Testis (tissue), 2 donors: ENCODE measurements at regions not wholly inside any gene's neighbourhood (a gene's known extent, or its start where the extent isn't known, plus 50 kb on each side); places are given as distances from the start of the nearest gene placed in this dataset.

Experiments
- POLR2A ChIP-seq: fragments of 450-650 bp; IDR thresholded peaks from one replicate; pipeline ENCODE4 v1.6.1; 2017; ENCODE audit warnings: antibody characterized with exemption, mild to moderate bottlenecking, moderate library complexity
- TF ChIP-seq, protein P1 (sequence below), 3 experiments: fragments of 450-650 bp in 2 of 3; fragments of 200-600 bp in 1 of 3; sonication (generic) in 1 of 3; IDR thresholded peaks; one replicate each; pipeline ENCODE4 v1.5.1; 2016 to 2019; ENCODE audit warnings: antibody characterized with exemption in 3 of 3, mild to moderate bottlenecking in 2 of 3, moderate library complexity in 1 of 3

- TF ChIP-seq, protein P1, sequence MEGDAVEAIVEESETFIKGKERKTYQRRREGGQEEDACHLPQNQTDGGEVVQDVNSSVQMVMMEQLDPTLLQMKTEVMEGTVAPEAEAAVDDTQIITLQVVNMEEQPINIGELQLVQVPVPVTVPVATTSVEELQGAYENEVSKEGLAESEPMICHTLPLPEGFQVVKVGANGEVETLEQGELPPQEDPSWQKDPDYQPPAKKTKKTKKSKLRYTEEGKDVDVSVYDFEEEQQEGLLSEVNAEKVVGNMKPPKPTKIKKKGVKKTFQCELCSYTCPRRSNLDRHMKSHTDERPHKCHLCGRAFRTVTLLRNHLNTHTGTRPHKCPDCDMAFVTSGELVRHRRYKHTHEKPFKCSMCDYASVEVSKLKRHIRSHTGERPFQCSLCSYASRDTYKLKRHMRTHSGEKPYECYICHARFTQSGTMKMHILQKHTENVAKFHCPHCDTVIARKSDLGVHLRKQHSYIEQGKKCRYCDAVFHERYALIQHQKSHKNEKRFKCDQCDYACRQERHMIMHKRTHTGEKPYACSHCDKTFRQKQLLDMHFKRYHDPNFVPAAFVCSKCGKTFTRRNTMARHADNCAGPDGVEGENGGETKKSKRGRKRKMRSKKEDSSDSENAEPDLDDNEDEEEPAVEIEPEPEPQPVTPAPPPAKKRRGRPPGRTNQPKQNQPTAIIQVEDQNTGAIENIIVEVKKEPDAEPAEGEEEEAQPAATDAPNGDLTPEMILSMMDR (IDR thresholded peaks at IDR 0.05) = no peak
- TF ChIP-seq POLR2A = no peak
These were observed 181.0 kb downstream of the MN1 start for GRCh38 chr22:27620367-27621154.
